ENCODE measurements at regions not wholly inside any gene's neighbourhood (a gene's known extent, or its start where the extent isn't known, plus 50 kb on each side); places are given as distances from the start of the nearest gene placed in this dataset.

- BruUV-seq (replicated peaks): no TSS peak
- no peaks in the 10 kb centered on the region for H3K9me1 ChIP-seq (ENCODE audit: insufficient read depth, low read length)
- no peak overlapping the region for H4K91ac ChIP-seq (ENCODE audit: insufficient read depth, low read depth, low read length)
- no peak overlapping the region for H3K14ac ChIP-seq (replicated peaks; ENCODE audit: low read depth, low read length)
- H3K4ac ChIP-seq (ENCODE audit: low read depth, low read length): no peak overlapping the region
- H3K36me3 ChIP-seq (ENCODE audit: control insufficient read depth, insufficient read depth, low read length): no peaks in the 10 kb centered on the region
- TF ChIP-seq SMC3 (IDR thresholded peaks at IDR 0.05; ENCODE audit: low read depth, low read length) (peak; percentile 69), CTCF (conservative IDR thresholded peaks at IDR 0.05; ENCODE audit: low read depth, low read length) (peak; percentile 72), RFX5 (IDR thresholded peaks at IDR 0.05; ENCODE audit: low read depth, low read length) (no peak), RAD21 (IDR thresholded peaks at IDR 0.05; ENCODE audit: low read length) (peak; percentile 50), CHD1 (IDR thresholded peaks at IDR 0.05; ENCODE audit: low read depth, low read length) (no peak)
- no peak overlapping the region for H3K4me2 ChIP-seq (ENCODE audit: low read depth, low read length)
- no peak overlapping the region for H4K5ac ChIP-seq (ENCODE audit: low read depth, low read length)
- H3K9ac ChIP-seq (ENCODE audit: low read depth, low read length): no peak overlapping the region
- H2AFZ ChIP-seq (replicated peaks; ENCODE audit: low read length, poor library complexity): peak overlapping the region; percentile 44
- H3K56ac ChIP-seq (ENCODE audit: extremely low read depth, insufficient read depth, low read length): no peak overlapping the region
- H3K18ac ChIP-seq (ENCODE audit: low read depth, low read length): no peak overlapping the region
- peaks cover 50% of the 10 kb centered on the region for H3K27me3 ChIP-seq (ENCODE audit: control insufficient read depth, insufficient read depth, low read length)
- intact Hi-C loops (cut with micrococcal nuclease) (loop anchor here (1.0 to 10.0 kb wide), 2 partner anchors 295 to 931 kb away; a partner anchor contains a TSS), in situ Hi-C loops (cut with MboI; ENCODE audit: low sequenced_read_pairs) (loop anchor here (10.0 kb wide), 1 partner anchor 301 kb away; no protein-coding TSS in a partner anchor), dilution Hi-C loops (cut with HindIII; ENCODE audit: low sequenced_read_pairs, unreplicated experiment) (no loop called here)
- H3K79me1 ChIP-seq (ENCODE audit: low read depth in 1 of 2, low read length in 2 of 2): no peaks in the 10 kb centered on the region
- no peak overlapping the region for H2BK15ac ChIP-seq (ENCODE audit: low read depth, low read length)
- CTCF ChIA-PET: no interaction called here
- no peak overlapping the region for H3K27ac ChIP-seq (ENCODE audit: insufficient read depth, low read length)
- no peak overlapping the region for H2BK5ac ChIP-seq (ENCODE audit: low read depth, low read length, poor library complexity, severe bottlenecking)
- no peak overlapping the region for H2BK120ac ChIP-seq (ENCODE audit: low read depth, low read length)
- no peak overlapping the region for H3K4me3 ChIP-seq (ENCODE audit: insufficient read depth, low read depth, low read length)
- no peak overlapping the region for H2AK9ac ChIP-seq (replicated peaks; ENCODE audit: low read depth, low read length, poor library complexity)
- H3K9me3 ChIP-seq (ENCODE audit: control insufficient read depth, insufficient read depth, low read length): no peaks in the 10 kb centered on the region
- no peaks in the 10 kb centered on the region for H4K20me1 ChIP-seq (ENCODE audit: insufficient read depth, low read length)
- no peak overlapping the region for H4K8ac ChIP-seq (ENCODE audit: low read depth in 2 of 2, low read length in 2 of 2)
- peak; percentile 82 for ATAC-seq (ENCODE audit: low read depth)
- H3K23ac ChIP-seq (ENCODE audit: low read depth, low read length): no peak overlapping the region
- no peaks in the 10 kb centered on the region for H3K4me1 ChIP-seq (ENCODE audit: control insufficient read depth, insufficient read depth, low read length)
- POLR2A ChIA-PET (ENCODE audit: unreplicated experiment): no interaction called here
- no peak overlapping the region for H2AK5ac ChIP-seq (ENCODE audit: low read depth, low read length)
- H2BK20ac ChIP-seq (ENCODE audit: low read depth, low read length): no peak overlapping the region
- DNase-seq: peak; percentile 42
- WGBS, 2 experiments (ENCODE audit: extremely low coverage in 2 of 2, insufficient read length in 1 of 2): 0% methylated on average over 2 of the region's 20 CpGs; no CpG with 5 or more reads in 1 of the 2 experiments
Observed at GRCh38 chr1:157193702-157194391, 55.7 kb upstream of the ETV3 start.
